GM04503 (cell line): ENCODE measurements at regions not wholly inside any gene's neighbourhood (a gene's known extent, or its start where the extent isn't known, plus 50 kb on each side); places are given as distances from the start of the nearest gene placed in this dataset.
"Not testable (repeated sequence)": the region's sequence is repeated elsewhere in the genome, so short reads cannot be mapped to it uniquely, and the experiment has no call there.

ENCODE experiments used
- DNase-seq: peaks from one replicate; pipeline ENCODE4 v3.0.0-alpha.2; 2012; ENCODE audit warnings: low read depth

DNA sequence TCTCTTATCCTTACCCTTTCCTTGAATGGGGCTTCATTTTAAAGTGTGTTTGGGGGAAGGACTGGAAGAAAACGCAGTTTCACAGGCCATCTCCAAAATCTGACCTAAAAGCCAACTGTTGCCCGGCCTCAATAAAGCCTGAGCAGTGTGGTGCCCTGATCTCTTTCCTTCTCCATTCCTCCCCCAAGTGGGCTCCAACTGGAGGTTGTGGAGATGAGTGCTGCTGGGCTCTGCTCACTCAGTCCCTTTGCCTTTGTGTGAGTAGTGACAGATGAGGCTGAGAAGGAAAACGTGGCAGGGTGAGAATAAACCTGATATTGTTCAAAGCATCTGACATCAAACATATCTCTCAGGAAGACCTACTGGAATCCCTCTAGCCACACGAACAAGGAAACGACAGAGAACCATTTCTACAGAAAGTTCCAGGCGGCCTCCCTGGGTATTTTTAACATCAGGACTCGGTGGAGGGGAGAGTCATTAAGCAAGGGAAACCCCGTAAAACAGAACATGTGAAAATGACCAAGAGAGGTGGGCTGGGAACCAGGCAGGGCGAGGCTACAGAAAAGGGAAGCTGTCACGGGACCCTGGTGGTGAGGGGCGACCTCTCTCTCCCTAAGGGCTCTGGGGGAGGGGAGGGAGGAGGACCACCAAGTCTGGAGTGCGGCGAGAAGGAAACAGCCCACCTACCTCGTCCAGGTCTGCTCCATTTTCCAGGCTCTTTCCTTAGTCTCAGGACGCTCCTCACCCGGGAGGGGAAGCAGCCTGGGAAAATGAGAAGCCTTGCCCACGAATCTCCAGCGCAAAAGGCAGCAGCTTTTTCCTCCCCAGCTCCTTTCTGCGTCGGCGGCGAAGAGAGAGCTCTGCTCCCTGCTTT, 59.1 kb upstream of the NBPF26 start:
- not testable (repeated sequence) for DNase-seq

DNA sequence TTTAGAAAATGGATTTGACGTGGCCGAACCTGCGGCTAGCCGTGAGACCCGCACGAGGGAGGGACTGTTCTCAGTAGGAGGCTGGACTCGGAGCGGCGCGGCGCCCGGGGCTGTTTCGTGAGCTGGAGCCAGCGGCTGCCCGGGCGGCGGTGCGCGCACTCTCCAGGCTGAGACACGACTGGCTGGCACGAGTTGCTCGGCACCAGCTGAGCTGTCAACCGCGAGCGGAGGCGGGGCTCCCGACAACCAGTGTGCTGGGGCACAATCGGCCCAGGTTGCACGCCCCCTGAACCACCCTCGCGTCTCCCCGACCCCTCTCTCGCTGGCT, 58.5 kb upstream of the NBPF26 start:
- not testable (repeated sequence) for DNase-seq

- not testable (repeated sequence) for DNase-seq
Observed at GRCh38 chr1:120668187-120668586, 55.6 kb upstream of the NBPF26 start.
